GM23338 (cell line): ENCODE measurements at regions not wholly inside any gene's neighbourhood (a gene's known extent, or its start where the extent isn't known, plus 50 kb on each side); places are given as distances from the start of the nearest gene placed in this dataset.

Experiments
- ATAC-seq: fragments of 200-7000 bp; cut with Tn5 transposase; 3 replicates; pipeline ENCODE4 v1.9.1; 2020
- DNase-seq: peaks from one replicate; pipeline ENCODE4 v3.0.0-alpha.2; 2015; ENCODE audit warnings: low spot score
- H2AFZ ChIP-seq: fragments of 200-600 bp; sonication (generic); 2 replicates; pipeline ENCODE4 v1.8.0; 2016; ENCODE audit warnings: antibody characterized with exemption, mild to moderate bottlenecking, moderate library complexity
- H3F3A ChIP-seq: fragments of 200-600 bp; sonication (generic); replicated peaks from 2 replicates; pipeline ENCODE4 v1.8.0; 2017; ENCODE audit warnings: antibody characterized with exemption, mixed run types, low read depth
- H3K27ac ChIP-seq: fragments of 200-600 bp; sonication (generic); 2 replicates; pipeline ENCODE4 v1.6.1; 2016; ENCODE audit warnings: low read depth
- H3K27me3 ChIP-seq: fragments of 200-600 bp; sonication (generic); 2 replicates; pipeline ENCODE4 v1.8.0; 2016; ENCODE audit warnings: mild to moderate bottlenecking, mixed run types, moderate library complexity; ENCODE audit not compliant: insufficient read depth
- H3K36me3 ChIP-seq: fragments of 200-600 bp; sonication (generic); 2 replicates; pipeline ENCODE4 v1.8.0; 2016; ENCODE audit warnings: mild to moderate bottlenecking; ENCODE audit not compliant: insufficient read depth
- H3K4me1 ChIP-seq: fragments of 200-600 bp; sonication (generic); 2 replicates; pipeline ENCODE4 v1.8.0; 2016; ENCODE audit warnings: mild to moderate bottlenecking, moderate library complexity; ENCODE audit not compliant: insufficient read depth
- H3K4me2 ChIP-seq: fragments of 200-600 bp; sonication (generic); 2 replicates; pipeline ENCODE4 v1.7.1; 2017; ENCODE audit warnings: mixed run types
- H3K4me3 ChIP-seq: fragments of 200-600 bp; sonication (generic); 2 replicates; pipeline ENCODE4 v1.6.1; 2016; ENCODE audit warnings: mixed run types
- H3K79me2 ChIP-seq: fragments of 200-600 bp; sonication (generic); replicated peaks from 2 replicates; pipeline ENCODE4 v1.8.0; 2017; ENCODE audit warnings: mild to moderate bottlenecking; ENCODE audit not compliant: insufficient read depth
- H3K9me2 ChIP-seq: fragments of 200-600 bp; sonication (generic); 2 replicates; pipeline ENCODE4 v1.8.0; 2017; ENCODE audit not compliant: insufficient read depth
- H4K20me1 ChIP-seq: fragments of 200-600 bp; sonication (generic); replicated peaks from 2 replicates; pipeline ENCODE4 v1.8.0; 2017; ENCODE audit warnings: mild to moderate bottlenecking; ENCODE audit not compliant: insufficient read depth
- H3K27ac Mint-ChIP-seq: 2 replicates; pipeline ENCODE4 v1.8.0; 2020; ENCODE audit warnings: inconsistent platforms, mild to moderate bottlenecking, moderate library complexity, mixed read lengths
- H3K27me3 Mint-ChIP-seq: 3 replicates; pipeline ENCODE4 v1.8.0; 2022; ENCODE audit warnings: low read depth, mild to moderate bottlenecking, moderate library complexity, mixed read lengths, inconsistent platforms; ENCODE audit not compliant: insufficient read depth, poor library complexity
- H3K36me3 Mint-ChIP-seq: 3 replicates; pipeline ENCODE4 v1.8.0; 2021; ENCODE audit warnings: low read depth, mild to moderate bottlenecking, inconsistent platforms, moderate library complexity, mixed read lengths
- H3K4me1 Mint-ChIP-seq: 3 replicates; pipeline ENCODE4 v1.8.0; 2020; ENCODE audit warnings: mild to moderate bottlenecking, inconsistent platforms, mixed read lengths
- H3K4me3 Mint-ChIP-seq: 3 replicates; pipeline ENCODE4 v1.8.0; 2021; ENCODE audit warnings: moderate library complexity, mild to moderate bottlenecking, inconsistent platforms, mixed read lengths
- H3K9me3 Mint-ChIP-seq: 3 replicates; pipeline ENCODE4 v1.8.0; 2020; ENCODE audit warnings: moderate library complexity, mild to moderate bottlenecking, inconsistent platforms, mixed read lengths
- CREB1 ChIP-seq: fragments of 250-450 bp; sonication (Bioruptor Pico); IDR thresholded peaks from 2 replicates; pipeline ENCODE4 v1.5.0; 2020; ENCODE audit warnings: low read depth, mild to moderate bottlenecking, moderate library complexity
- EZH2 ChIP-seq: fragments of 200-600 bp; sonication (generic); IDR thresholded peaks from one replicate; pipeline ENCODE4 v1.8.0; 2017; ENCODE audit warnings: antibody characterized with exemption, mild to moderate bottlenecking, low read depth; ENCODE audit not compliant: unreplicated experiment
- EZH2phosphoT487 ChIP-seq: fragments of 200-600 bp; sonication (generic); IDR thresholded peaks from one replicate; pipeline ENCODE4 v1.8.1; 2018; ENCODE audit warnings: antibody characterized with exemption; ENCODE audit not compliant: unreplicated experiment
- JUNB ChIP-seq: IDR thresholded peaks from one replicate; pipeline ENCODE4 v1.6.1; 2016; ENCODE audit warnings: antibody characterized with exemption; ENCODE audit not compliant: unreplicated experiment
- NANOG ChIP-seq: IDR thresholded peaks from 2 replicates; pipeline ENCODE4 v1.6.1; 2016; ENCODE audit warnings: antibody characterized with exemption, borderline replicate concordance
- POLR2AphosphoS5 ChIP-seq: IDR thresholded peaks from 2 replicates; pipeline ENCODE4 v1.6.1; 2016; ENCODE audit warnings: antibody characterized with exemption, low read depth
- STAT1 ChIP-seq: IDR thresholded peaks from one replicate; pipeline ENCODE4 v1.6.1; 2016; ENCODE audit warnings: antibody characterized with exemption; ENCODE audit not compliant: unreplicated experiment
- ZNF114 ChIP-seq: fragments of 250-450 bp; sonication (Bioruptor Pico); IDR thresholded peaks from 2 replicates; pipeline ENCODE4 v1.5.0; 2020; ENCODE audit warnings: mild to moderate bottlenecking, moderate library complexity
- ZNF331 ChIP-seq: fragments of 250-450 bp; sonication (Bioruptor Pico); IDR thresholded peaks from 2 replicates; pipeline ENCODE4 v1.5.0; 2020; ENCODE audit warnings: low read depth, mild to moderate bottlenecking, moderate library complexity
- TF ChIP-seq, protein P1 (sequence below), 2 experiments: fragments of 200-600 bp in 1 of 2; sonication (generic) in 1 of 2; conservative IDR thresholded peaks; 2 replicates each; pipeline versions ENCODE4 v1.5.1 to v1.6.1; 2016 to 2017; ENCODE audit warnings: antibody characterized with exemption in 2 of 2, low read depth in 2 of 2, mild to moderate bottlenecking in 2 of 2, moderate library complexity in 1 of 2
- TF ChIP-seq, protein P2 (sequence below): fragments of 250-450 bp; sonication (Bioruptor Pico); IDR thresholded peaks from 2 replicates; pipeline ENCODE4 v1.5.0; 2020; ENCODE audit warnings: mild to moderate bottlenecking, moderate library complexity
- TF ChIP-seq, protein P3 (sequence below): IDR thresholded peaks from 2 replicates; pipeline ENCODE4 v1.6.1; 2016; ENCODE audit warnings: antibody characterized with exemption
- TF ChIP-seq, protein P4 (sequence below): IDR thresholded peaks from one replicate; pipeline ENCODE4 v1.6.1; 2018; ENCODE audit warnings: antibody characterized with exemption; ENCODE audit not compliant: unreplicated experiment

DNA sequence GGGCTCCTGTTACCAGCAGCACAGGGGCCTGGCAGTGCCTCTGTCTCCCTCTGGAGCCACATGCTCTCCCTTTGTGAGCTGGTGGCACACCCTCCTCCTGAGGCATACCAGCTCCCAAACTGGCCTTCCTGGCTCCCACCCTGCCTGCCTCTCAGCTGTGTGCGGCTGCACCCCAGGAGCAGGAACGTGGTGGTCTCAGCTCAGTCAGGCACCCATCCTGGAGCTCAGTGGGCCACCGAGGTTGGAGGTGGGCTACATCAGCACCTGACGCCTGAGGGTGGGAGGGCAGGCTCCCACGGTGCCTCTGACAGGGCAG, 85.9 kb upstream of the NKX1-1 start:
- H3K9me3 Mint-ChIP-seq = peaks cover 7% of the 10 kb centered on the region; the same call in 2 of the 3 replicates
- no peak for DNase-seq

More for the DNA sequence above, 85.9 kb upstream of the NKX1-1 start:
- Histone ChIP-seq H3K36me3 (no peaks in the 10 kb centered on the region), H3K79me2 (no peaks in the 10 kb centered on the region), H3F3A (no peaks in the 10 kb centered on the region), H3K27ac (no peak overlapping the region), H2AFZ (no peak overlapping the region), H3K27me3 (no peaks in the 10 kb centered on the region), H3K4me2 (no peak overlapping the region), H4K20me1 (no peaks in the 10 kb centered on the region), H3K4me3 (no peak overlapping the region), H3K9me2 (no peaks in the 10 kb centered on the region), H3K4me1 (no peaks in the 10 kb centered on the region)
- Mint-ChIP-seq H3K4me3 (no peak overlapping the region), H3K36me3 (no peaks in the 10 kb centered on the region), H3K4me1 (no peaks in the 10 kb centered on the region), H3K27me3 (no peaks in the 10 kb centered on the region), H3K27ac (no peak overlapping the region)
- no peak for TF ChIP-seq ZNF331 (CRISPR knock-in tag)
- no peak for TF ChIP-seq CREB1 (CRISPR knock-in tag)
- no peak for TF ChIP-seq NANOG
- TF ChIP-seq, protein P1, sequence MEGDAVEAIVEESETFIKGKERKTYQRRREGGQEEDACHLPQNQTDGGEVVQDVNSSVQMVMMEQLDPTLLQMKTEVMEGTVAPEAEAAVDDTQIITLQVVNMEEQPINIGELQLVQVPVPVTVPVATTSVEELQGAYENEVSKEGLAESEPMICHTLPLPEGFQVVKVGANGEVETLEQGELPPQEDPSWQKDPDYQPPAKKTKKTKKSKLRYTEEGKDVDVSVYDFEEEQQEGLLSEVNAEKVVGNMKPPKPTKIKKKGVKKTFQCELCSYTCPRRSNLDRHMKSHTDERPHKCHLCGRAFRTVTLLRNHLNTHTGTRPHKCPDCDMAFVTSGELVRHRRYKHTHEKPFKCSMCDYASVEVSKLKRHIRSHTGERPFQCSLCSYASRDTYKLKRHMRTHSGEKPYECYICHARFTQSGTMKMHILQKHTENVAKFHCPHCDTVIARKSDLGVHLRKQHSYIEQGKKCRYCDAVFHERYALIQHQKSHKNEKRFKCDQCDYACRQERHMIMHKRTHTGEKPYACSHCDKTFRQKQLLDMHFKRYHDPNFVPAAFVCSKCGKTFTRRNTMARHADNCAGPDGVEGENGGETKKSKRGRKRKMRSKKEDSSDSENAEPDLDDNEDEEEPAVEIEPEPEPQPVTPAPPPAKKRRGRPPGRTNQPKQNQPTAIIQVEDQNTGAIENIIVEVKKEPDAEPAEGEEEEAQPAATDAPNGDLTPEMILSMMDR (conservative IDR thresholded peaks at IDR 0.05; ENCODE audit: low read depth in 2 of 2) = no peak
- no peak for TF ChIP-seq EZH2phosphoT487
- TF ChIP-seq, protein P2, sequence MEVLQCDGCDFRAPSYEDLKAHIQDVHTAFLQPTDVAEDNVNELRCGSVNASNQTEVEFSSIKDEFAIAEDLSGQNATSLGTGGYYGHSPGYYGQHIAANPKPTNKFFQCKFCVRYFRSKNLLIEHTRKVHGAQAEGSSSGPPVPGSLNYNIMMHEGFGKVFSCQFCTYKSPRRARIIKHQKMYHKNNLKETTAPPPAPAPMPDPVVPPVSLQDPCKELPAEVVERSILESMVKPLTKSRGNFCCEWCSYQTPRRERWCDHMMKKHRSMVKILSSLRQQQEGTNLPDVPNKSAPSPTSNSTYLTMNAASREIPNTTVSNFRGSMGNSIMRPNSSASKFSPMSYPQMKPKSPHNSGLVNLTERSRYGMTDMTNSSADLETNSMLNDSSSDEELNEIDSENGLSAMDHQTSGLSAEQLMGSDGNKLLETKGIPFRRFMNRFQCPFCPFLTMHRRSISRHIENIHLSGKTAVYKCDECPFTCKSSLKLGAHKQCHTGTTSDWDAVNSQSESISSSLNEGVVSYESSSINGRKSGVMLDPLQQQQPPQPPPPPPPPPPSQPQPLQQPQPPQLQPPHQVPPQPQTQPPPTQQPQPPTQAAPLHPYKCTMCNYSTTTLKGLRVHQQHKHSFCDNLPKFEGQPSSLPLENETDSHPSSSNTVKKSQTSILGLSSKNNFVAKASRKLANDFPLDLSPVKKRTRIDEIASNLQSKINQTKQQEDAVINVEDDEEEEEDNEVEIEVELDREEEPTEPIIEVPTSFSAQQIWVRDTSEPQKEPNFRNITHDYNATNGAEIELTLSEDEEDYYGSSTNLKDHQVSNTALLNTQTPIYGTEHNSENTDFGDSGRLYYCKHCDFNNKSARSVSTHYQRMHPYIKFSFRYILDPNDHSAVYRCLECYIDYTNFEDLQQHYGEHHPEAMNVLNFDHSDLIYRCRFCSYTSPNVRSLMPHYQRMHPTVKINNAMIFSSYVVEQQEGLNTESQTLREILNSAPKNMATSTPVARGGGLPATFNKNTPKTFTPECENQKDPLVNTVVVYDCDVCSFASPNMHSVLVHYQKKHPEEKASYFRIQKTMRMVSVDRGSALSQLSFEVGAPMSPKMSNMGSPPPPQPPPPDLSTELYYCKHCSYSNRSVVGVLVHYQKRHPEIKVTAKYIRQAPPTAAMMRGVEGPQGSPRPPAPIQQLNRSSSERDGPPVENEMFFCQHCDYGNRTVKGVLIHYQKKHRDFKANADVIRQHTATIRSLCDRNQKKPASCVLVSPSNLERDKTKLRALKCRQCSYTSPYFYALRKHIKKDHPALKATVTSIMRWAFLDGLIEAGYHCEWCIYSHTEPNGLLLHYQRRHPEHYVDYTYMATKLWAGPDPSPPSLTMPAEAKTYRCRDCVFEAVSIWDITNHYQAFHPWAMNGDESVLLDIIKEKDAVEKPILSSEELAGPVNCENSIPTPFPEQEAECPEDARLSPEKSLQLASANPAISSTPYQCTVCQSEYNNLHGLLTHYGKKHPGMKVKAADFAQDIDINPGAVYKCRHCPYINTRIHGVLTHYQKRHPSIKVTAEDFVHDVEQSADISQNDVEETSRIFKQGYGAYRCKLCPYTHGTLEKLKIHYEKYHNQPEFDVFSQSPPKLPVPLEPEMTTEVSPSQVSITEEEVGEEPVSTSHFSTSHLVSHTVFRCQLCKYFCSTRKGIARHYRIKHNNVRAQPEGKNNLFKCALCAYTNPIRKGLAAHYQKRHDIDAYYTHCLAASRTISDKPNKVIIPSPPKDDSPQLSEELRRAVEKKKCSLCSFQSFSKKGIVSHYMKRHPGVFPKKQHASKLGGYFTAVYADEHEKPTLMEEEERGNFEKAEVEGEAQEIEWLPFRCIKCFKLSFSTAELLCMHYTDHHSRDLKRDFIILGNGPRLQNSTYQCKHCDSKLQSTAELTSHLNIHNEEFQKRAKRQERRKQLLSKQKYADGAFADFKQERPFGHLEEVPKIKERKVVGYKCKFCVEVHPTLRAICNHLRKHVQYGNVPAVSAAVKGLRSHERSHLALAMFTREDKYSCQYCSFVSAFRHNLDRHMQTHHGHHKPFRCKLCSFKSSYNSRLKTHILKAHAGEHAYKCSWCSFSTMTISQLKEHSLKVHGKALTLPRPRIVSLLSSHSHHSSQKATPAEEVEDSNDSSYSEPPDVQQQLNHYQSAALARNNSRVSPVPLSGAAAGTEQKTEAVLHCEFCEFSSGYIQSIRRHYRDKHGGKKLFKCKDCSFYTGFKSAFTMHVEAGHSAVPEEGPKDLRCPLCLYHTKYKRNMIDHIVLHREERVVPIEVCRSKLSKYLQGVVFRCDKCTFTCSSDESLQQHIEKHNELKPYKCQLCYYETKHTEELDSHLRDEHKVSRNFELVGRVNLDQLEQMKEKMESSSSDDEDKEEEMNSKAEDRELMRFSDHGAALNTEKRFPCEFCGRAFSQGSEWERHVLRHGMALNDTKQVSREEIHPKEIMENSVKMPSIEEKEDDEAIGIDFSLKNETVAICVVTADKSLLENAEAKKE = no peak
- TF ChIP-seq, protein P3, sequence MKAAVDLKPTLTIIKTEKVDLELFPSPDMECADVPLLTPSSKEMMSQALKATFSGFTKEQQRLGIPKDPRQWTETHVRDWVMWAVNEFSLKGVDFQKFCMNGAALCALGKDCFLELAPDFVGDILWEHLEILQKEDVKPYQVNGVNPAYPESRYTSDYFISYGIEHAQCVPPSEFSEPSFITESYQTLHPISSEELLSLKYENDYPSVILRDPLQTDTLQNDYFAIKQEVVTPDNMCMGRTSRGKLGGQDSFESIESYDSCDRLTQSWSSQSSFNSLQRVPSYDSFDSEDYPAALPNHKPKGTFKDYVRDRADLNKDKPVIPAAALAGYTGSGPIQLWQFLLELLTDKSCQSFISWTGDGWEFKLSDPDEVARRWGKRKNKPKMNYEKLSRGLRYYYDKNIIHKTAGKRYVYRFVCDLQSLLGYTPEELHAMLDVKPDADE = no peak
- no peak for TF ChIP-seq ZNF114
- TF ChIP-seq JUNB = no peak
- no peak for TF ChIP-seq POLR2AphosphoS5
- TF ChIP-seq, protein P4, sequence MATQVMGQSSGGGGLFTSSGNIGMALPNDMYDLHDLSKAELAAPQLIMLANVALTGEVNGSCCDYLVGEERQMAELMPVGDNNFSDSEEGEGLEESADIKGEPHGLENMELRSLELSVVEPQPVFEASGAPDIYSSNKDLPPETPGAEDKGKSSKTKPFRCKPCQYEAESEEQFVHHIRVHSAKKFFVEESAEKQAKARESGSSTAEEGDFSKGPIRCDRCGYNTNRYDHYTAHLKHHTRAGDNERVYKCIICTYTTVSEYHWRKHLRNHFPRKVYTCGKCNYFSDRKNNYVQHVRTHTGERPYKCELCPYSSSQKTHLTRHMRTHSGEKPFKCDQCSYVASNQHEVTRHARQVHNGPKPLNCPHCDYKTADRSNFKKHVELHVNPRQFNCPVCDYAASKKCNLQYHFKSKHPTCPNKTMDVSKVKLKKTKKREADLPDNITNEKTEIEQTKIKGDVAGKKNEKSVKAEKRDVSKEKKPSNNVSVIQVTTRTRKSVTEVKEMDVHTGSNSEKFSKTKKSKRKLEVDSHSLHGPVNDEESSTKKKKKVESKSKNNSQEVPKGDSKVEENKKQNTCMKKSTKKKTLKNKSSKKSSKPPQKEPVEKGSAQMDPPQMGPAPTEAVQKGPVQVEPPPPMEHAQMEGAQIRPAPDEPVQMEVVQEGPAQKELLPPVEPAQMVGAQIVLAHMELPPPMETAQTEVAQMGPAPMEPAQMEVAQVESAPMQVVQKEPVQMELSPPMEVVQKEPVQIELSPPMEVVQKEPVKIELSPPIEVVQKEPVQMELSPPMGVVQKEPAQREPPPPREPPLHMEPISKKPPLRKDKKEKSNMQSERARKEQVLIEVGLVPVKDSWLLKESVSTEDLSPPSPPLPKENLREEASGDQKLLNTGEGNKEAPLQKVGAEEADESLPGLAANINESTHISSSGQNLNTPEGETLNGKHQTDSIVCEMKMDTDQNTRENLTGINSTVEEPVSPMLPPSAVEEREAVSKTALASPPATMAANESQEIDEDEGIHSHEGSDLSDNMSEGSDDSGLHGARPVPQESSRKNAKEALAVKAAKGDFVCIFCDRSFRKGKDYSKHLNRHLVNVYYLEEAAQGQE = no peak
- no peak for TF ChIP-seq EZH2
- TF ChIP-seq STAT1 = no peak
- no peak for ATAC-seq
